Smooth muscle cell (in vitro differentiated cells): ENCODE measurements at regions not wholly inside any gene's neighbourhood (a gene's known extent, or its start where the extent isn't known, plus 50 kb on each side); places are given as distances from the start of the nearest gene placed in this dataset.
"Not testable (repeated sequence)": the region's sequence is repeated elsewhere in the genome, so short reads cannot be mapped to it uniquely, and the experiment has no call there.

Experiments used
- DNase-seq: peaks from one replicate; lab custom pipeline; 2025; ENCODE audit not compliant: unreplicated experiment; lab: John Stamatoyannopoulos, UW
- H2AFZ ChIP-seq: fragments of 200-600 bp; sonication (generic); 2 replicates; pipeline ENCODE4 v1.6.0; 2016; ENCODE audit warnings: antibody characterized with exemption, low read depth, mild to moderate bottlenecking
- H3F3A ChIP-seq: fragments of 200-600 bp; sonication (generic); 2 replicates; pipeline ENCODE4 v1.6.0; 2017; ENCODE audit warnings: antibody characterized with exemption, low read depth
- H3K27ac ChIP-seq: fragments of 200-600 bp; sonication (generic); 2 replicates; pipeline ENCODE4 v1.5.1; 2016; ENCODE audit warnings: low read depth, mild to moderate bottlenecking
- H3K27me3 ChIP-seq: fragments of 200-600 bp; sonication (generic); 2 replicates; pipeline ENCODE4 v1.6.1; 2016; ENCODE audit warnings: low read depth, mild to moderate bottlenecking
- H3K36me3 ChIP-seq: fragments of 200-600 bp; sonication (generic); 2 replicates; pipeline ENCODE4 v1.5.1; 2016; ENCODE audit warnings: low read depth
- H3K4me1 ChIP-seq: fragments of 200-600 bp; sonication (generic); 2 replicates; pipeline ENCODE4 v1.5.1; 2016; ENCODE audit warnings: low read depth
- H3K4me2 ChIP-seq: fragments of 200-600 bp; sonication (generic); 2 replicates; pipeline ENCODE4 v1.6.0; 2016; ENCODE audit warnings: mild to moderate bottlenecking
- H3K4me3 ChIP-seq: fragments of 200-600 bp; sonication (generic); 2 replicates; pipeline ENCODE4 v1.5.1; 2016; ENCODE audit warnings: mild to moderate bottlenecking
- H3K79me2 ChIP-seq: fragments of 200-600 bp; sonication (generic); 2 replicates; pipeline ENCODE4 v1.6.0; 2016; ENCODE audit warnings: low read depth, mild to moderate bottlenecking
- H3K9ac ChIP-seq: fragments of 200-600 bp; sonication (generic); 2 replicates; pipeline ENCODE4 v1.6.0; 2016; ENCODE audit warnings: low read depth
- H3K9me3 ChIP-seq: fragments of 200-600 bp; sonication (generic); replicated peaks from 2 replicates; pipeline ENCODE4 v1.5.1; 2016; ENCODE audit warnings: low read depth
- H4K20me1 ChIP-seq: fragments of 200-600 bp; sonication (generic); 2 replicates; pipeline ENCODE4 v1.6.0; 2016; ENCODE audit warnings: low read depth
- WGBS: methylation state at CpG from one replicate; pipeline ENCODE4 v1.1.7; 2016; ENCODE audit warnings: low lambda C conversion rate; 5-methylcytosine and 5-hydroxymethylcytosine counted together
- TF ChIP-seq, protein P1 (sequence below): fragments of 200-600 bp; sonication (generic); IDR thresholded peaks from 2 replicates; pipeline ENCODE4 v1.5.1; 2017; ENCODE audit warnings: borderline replicate concordance, mild to moderate bottlenecking, antibody characterized with exemption; ENCODE audit not compliant: insufficient read depth, poor library complexity, severe bottlenecking

DNA sequence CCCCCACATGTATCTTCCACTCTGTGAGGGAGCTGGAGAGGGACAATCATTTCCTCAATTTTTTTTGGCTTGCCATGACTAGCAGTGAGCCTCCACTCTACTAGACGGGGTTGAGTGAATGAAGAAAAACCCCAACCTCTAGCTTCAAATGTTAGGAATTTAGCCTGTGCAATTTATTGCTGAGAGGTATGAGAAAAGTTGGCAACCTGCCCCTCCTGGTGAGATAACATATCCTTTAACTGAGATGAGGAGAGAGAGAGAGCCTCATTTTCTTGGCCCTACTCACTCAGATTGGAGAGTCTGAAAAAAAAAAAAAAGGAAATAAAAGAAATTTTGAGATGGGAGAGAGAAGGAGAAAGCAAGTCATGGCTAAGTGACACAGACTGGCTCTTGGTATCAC lies 218.2 kb upstream of the CARD18 start:
- no peak for DNase-seq
- TF ChIP-seq, protein P1, sequence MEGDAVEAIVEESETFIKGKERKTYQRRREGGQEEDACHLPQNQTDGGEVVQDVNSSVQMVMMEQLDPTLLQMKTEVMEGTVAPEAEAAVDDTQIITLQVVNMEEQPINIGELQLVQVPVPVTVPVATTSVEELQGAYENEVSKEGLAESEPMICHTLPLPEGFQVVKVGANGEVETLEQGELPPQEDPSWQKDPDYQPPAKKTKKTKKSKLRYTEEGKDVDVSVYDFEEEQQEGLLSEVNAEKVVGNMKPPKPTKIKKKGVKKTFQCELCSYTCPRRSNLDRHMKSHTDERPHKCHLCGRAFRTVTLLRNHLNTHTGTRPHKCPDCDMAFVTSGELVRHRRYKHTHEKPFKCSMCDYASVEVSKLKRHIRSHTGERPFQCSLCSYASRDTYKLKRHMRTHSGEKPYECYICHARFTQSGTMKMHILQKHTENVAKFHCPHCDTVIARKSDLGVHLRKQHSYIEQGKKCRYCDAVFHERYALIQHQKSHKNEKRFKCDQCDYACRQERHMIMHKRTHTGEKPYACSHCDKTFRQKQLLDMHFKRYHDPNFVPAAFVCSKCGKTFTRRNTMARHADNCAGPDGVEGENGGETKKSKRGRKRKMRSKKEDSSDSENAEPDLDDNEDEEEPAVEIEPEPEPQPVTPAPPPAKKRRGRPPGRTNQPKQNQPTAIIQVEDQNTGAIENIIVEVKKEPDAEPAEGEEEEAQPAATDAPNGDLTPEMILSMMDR, result no peak
- no peaks in the 10 kb centered on the region for H3K79me2 ChIP-seq

DNA sequence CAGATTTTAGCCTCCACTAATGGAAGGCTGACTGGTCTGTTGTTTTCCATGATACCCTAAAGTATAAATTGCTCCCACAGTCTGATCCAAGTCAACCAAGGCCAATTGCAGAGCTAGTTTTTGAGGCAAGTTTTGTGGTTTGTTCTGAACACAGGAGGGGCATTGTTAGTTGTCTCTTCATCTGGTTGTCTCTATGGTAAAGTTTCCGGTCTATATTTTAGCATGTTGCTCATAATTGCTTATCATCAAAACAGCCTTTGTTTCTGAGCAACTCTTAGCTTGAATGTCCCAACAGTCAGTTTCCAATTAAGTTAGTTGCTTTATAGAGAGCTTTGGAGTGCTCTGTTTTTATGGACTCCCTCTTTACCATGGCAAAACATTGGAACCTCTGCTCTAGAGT lies 217.6 kb upstream of the CARD18 start:
- WGBS, result 67% methylated on average over 1 of the region's 1 CpG
- Histone ChIP-seq H3F3A (no peaks in the 10 kb centered on the region), H3K36me3 (no peaks in the 10 kb centered on the region), H4K20me1 (no peaks in the 10 kb centered on the region), H3K79me2 (no peaks in the 10 kb centered on the region), H3K4me2 (no peak overlapping the region), H2AFZ (no peak overlapping the region), H3K9me3 (no peaks in the 10 kb centered on the region), H3K4me1 (no peaks in the 10 kb centered on the region), H3K4me3 (no peak overlapping the region), H3K27ac (no peak overlapping the region), H3K9ac (no peak overlapping the region), H3K27me3 (peaks cover 4% of the 10 kb centered on the region)
- no peak for DNase-seq
- TF ChIP-seq, protein P1, result no peak

More for the DNA sequence above, 218.2 kb upstream of the CARD18 start:
- Histone ChIP-seq H3F3A (no peaks in the 10 kb centered on the region), H3K4me1 (no peaks in the 10 kb centered on the region), H3K27ac (no peak overlapping the region), H2AFZ (no peak overlapping the region), H3K4me3 (no peak overlapping the region), H3K9me3 (no peaks in the 10 kb centered on the region), H4K20me1 (no peaks in the 10 kb centered on the region), H3K27me3 (peaks cover 4% of the 10 kb centered on the region), H3K4me2 (no peak overlapping the region), H3K9ac (no peak overlapping the region), H3K36me3 (no peaks in the 10 kb centered on the region)
- WGBS, result 90% methylated on average over 1 of the region's 1 CpG

- not testable (repeated sequence) for DNase-seq, H3K36me3 ChIP-seq, H3K79me2 ChIP-seq, H3F3A ChIP-seq, H2AFZ ChIP-seq, H3K4me3 ChIP-seq, H3K9ac ChIP-seq, H4K20me1 ChIP-seq, H3K27me3 ChIP-seq, H3K4me1 ChIP-seq, H3K9me3 ChIP-seq, H3K27ac ChIP-seq, H3K4me2 ChIP-seq
- 91% methylated on average over 3 of the region's 3 CpGs for WGBS
Observed at GRCh38 chr11:105349867-105350266, 210.3 kb upstream of the CARD18 start.

DNA sequence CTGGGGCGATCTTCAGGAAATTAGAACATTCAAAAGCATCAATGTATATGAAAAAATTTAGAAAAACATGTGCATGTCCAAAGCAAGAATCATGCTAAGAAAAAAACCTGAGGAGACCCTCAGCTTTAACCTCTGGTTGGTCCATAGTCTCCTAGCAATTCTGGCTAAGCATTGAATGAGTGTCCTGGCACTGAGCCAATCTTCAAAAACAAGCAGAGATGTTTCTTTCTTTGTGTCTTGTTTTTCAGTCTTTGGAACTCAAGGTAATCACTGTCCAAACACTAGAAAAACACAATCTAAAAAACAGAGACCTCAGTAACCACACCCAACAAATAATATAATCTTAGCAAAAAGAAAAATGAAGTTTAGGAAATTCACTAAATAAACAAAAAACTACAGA lies 205.4 kb upstream of the CARD18 start:
- TF ChIP-seq, protein P1, result no peak
- H3K4me3 ChIP-seq, result no peak overlapping the region
- H3K9ac ChIP-seq, result no peak overlapping the region
- H3K4me2 ChIP-seq, result no peak overlapping the region
- H3F3A ChIP-seq, result no peaks in the 10 kb centered on the region
- H3K9me3 ChIP-seq, result no peaks in the 10 kb centered on the region
- no peak overlapping the region for H2AFZ ChIP-seq
- H3K79me2 ChIP-seq, result no peaks in the 10 kb centered on the region
- WGBS, result 92% methylated on average over 1 of the region's 1 CpG
- H3K4me1 ChIP-seq, result no peaks in the 10 kb centered on the region
- H3K27me3 ChIP-seq, result no peaks in the 10 kb centered on the region
- H4K20me1 ChIP-seq, result no peaks in the 10 kb centered on the region
- no peaks in the 10 kb centered on the region for H3K36me3 ChIP-seq
- no peak overlapping the region for H3K27ac ChIP-seq
- no peak for DNase-seq
